Caco-2 (cell line): ENCODE measurements at regions not wholly inside any gene's neighbourhood (a gene's known extent, or its start where the extent isn't known, plus 50 kb on each side); places are given as distances from the start of the nearest gene placed in this dataset.

Experiments
- BruUV-seq: library from RNA; stranded (reverse); fragments of 400-500 nt; replicated peaks from 2 replicates; lab custom pipeline; 2021; lab: Mats Ljungman, UMichigan
- CTCF ChIA-PET: fragments of 300-600 bp; sonication (Branson Sonifier 250); formaldehyde crosslinking; loops from one replicate; lab custom pipeline; 2022; ENCODE audit warnings: antibody characterized with exemption; lab: Charles Lee
- POLR2A ChIA-PET: fragments of 300-600 bp; sonication (Branson Sonifier 250); formaldehyde crosslinking; loops from one replicate; lab custom pipeline; 2022; ENCODE audit warnings: antibody characterized with exemption; lab: Charles Lee
- DNase-seq, 2 experiments: peaks; one replicate each; pipeline versions ENCODE4 v3.0.0 to v3.0.0-alpha.2; 2020 to 2022
- H3K27me3 ChIP-seq: replicated peaks from 2 replicates; pipeline ENCODE4 v1.6.0; 2011; ENCODE audit warnings: low read length; ENCODE audit not compliant: control insufficient read depth, insufficient read depth
- H3K36me3 ChIP-seq: 2 replicates; pipeline ENCODE4 v1.5.1; 2011; ENCODE audit warnings: low read length; ENCODE audit not compliant: control insufficient read depth, insufficient read depth
- H3K4me1 ChIP-seq: fragments of 250-450 bp; sonication (Bioruptor Pico); 2 replicates; pipeline ENCODE4 v1.5.1; 2020; ENCODE audit warnings: mild to moderate bottlenecking
- H3K4me3 ChIP-seq: 2 replicates; pipeline ENCODE4 v1.5.1; 2011; ENCODE audit warnings: low read depth, mild to moderate bottlenecking, control low read depth, low read length
- H3K9me3 ChIP-seq: fragments of 250-450 bp; sonication (Bioruptor Pico); 2 replicates; pipeline ENCODE4 v1.5.1; 2020; ENCODE audit warnings: mild to moderate bottlenecking, moderate library complexity
- H3K27ac Mint-ChIP-seq: one replicate; pipeline ENCODE4 v1.8.0; 2022; ENCODE audit warnings: mixed read lengths; ENCODE audit not compliant: unreplicated experiment
- H3K27me3 Mint-ChIP-seq: one replicate; pipeline ENCODE4 v1.8.0; 2022; ENCODE audit warnings: mixed read lengths; ENCODE audit not compliant: insufficient read depth, unreplicated experiment
- H3K36me3 Mint-ChIP-seq: one replicate; pipeline ENCODE4 v1.8.0; 2022; ENCODE audit warnings: mild to moderate bottlenecking, mixed read lengths; ENCODE audit not compliant: insufficient read depth, unreplicated experiment
- H3K4me1 Mint-ChIP-seq: one replicate; pipeline ENCODE4 v1.8.0; 2022; ENCODE audit warnings: low read depth, mixed read lengths; ENCODE audit not compliant: unreplicated experiment
- H3K4me3 Mint-ChIP-seq: one replicate; pipeline ENCODE4 v1.8.0; 2022; ENCODE audit warnings: mild to moderate bottlenecking, moderate library complexity, mixed read lengths; ENCODE audit not compliant: unreplicated experiment
- H3K9me3 Mint-ChIP-seq: one replicate; pipeline ENCODE4 v1.8.0; 2022; ENCODE audit warnings: mixed read lengths; ENCODE audit not compliant: unreplicated experiment
- intact Hi-C: fragments of 100-400 bp; cut with micrococcal nuclease; formaldehyde crosslinking; loops from one replicate; pipeline ENCODE4 v1.10.0; 2022; ENCODE audit not compliant: unreplicated experiment
- TF ChIP-seq, protein P1 (sequence below), 2 experiments: fragments of 200-600 bp in 1 of 2; IDR thresholded peaks; 1 replicate in 1 of 2; 2 replicates in 1 of 2; pipeline versions ENCODE4 v1.5.1 to v1.8.0; 2011 to 2022; ENCODE audit warnings: antibody characterized with exemption in 1 of 2, control low read depth in 1 of 2, inconsistent platforms in 1 of 2, low read depth in 1 of 2, low read length in 1 of 2, mild to moderate bottlenecking in 1 of 2, moderate library complexity in 1 of 2; ENCODE audit not compliant: insufficient read depth in 1 of 2, severe bottlenecking in 1 of 2, unreplicated experiment in 1 of 2

DNA sequence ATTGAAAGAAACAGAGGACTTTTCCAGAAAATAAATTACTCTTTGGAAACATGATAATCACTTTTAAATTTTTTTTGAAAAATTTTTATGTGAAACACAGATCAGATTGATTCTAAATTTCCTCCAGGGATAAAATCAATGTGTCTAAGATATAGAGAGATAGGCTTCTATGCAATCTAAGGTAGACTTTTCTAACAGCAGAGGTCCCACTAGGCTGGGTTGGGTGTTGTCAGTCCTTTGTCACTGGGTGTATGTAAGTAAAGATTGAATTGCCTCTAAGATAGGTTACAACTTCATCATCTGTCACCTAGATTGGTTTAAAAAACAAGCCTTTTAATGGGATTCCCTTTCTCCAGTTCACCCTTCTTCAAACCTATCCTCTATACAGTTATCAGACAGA lies 449.9 kb downstream of the DHX35 start:
- intact Hi-C loops = no loop called here
- H3K27me3 Mint-ChIP-seq = peaks cover 13% of the 10 kb centered on the region
- BruUV-seq = no TSS peak
- Histone ChIP-seq H3K36me3 (no peaks in the 10 kb centered on the region), H3K4me3 (no peak overlapping the region), H3K27me3 (no peaks in the 10 kb centered on the region), H3K9me3 (no peaks in the 10 kb centered on the region), H3K4me1 (no peaks in the 10 kb centered on the region)
- no peaks in the 10 kb centered on the region for H3K36me3 Mint-ChIP-seq
- no peak overlapping the region for H3K27ac Mint-ChIP-seq
- no peak overlapping the region for H3K4me3 Mint-ChIP-seq
- H3K4me1 Mint-ChIP-seq = no peaks in the 10 kb centered on the region
- ChIA-PET POLR2A (no interaction called here), CTCF (no interaction called here)
- TF ChIP-seq, protein P1, sequence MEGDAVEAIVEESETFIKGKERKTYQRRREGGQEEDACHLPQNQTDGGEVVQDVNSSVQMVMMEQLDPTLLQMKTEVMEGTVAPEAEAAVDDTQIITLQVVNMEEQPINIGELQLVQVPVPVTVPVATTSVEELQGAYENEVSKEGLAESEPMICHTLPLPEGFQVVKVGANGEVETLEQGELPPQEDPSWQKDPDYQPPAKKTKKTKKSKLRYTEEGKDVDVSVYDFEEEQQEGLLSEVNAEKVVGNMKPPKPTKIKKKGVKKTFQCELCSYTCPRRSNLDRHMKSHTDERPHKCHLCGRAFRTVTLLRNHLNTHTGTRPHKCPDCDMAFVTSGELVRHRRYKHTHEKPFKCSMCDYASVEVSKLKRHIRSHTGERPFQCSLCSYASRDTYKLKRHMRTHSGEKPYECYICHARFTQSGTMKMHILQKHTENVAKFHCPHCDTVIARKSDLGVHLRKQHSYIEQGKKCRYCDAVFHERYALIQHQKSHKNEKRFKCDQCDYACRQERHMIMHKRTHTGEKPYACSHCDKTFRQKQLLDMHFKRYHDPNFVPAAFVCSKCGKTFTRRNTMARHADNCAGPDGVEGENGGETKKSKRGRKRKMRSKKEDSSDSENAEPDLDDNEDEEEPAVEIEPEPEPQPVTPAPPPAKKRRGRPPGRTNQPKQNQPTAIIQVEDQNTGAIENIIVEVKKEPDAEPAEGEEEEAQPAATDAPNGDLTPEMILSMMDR (IDR thresholded peaks at IDR 0.05; ENCODE audit: insufficient read depth in 1 of 2, low read depth in 1 of 2, low read length in 1 of 2, severe bottlenecking in 1 of 2, unreplicated experiment in 1 of 2) = no peak
- H3K9me3 Mint-ChIP-seq = no peaks in the 10 kb centered on the region
- DNase-seq = no peak

DNA sequence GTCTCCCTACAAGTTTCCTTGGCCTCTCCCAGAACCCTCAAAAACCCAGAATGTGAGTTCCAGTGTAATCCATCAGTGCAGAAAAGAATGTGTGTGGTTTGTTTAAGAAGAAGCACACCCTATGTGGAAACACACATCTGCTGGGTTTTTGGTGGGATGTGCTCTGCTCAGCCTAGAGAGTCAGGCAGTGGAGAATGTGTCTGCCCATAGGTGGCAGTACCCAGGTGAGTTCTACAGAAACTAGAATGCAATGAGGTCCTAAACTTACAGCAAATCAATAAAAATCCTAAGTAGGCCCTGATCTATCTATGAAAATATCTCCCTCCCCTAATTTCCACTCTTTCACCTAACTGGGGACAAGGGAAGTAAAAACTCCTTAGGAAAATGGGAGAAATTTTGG lies 437.3 kb downstream of the DHX35 start:
- no peaks in the 10 kb centered on the region for H3K9me3 Mint-ChIP-seq
- BruUV-seq = no TSS peak
- Histone ChIP-seq H3K27me3 (peaks cover 3% of the 10 kb centered on the region; the same call in 1 of the 2 replicates), H3K4me3 (no peak overlapping the region), H3K9me3 (no peaks in the 10 kb centered on the region), H3K36me3 (no peaks in the 10 kb centered on the region), H3K4me1 (no peaks in the 10 kb centered on the region)
- no peak overlapping the region for H3K4me3 Mint-ChIP-seq
- peaks cover 23% of the 10 kb centered on the region for H3K27me3 Mint-ChIP-seq
- intact Hi-C loops = loop anchor here (2.0 kb wide), 1 partner anchor 287 kb away; no protein-coding TSS in a partner anchor
- no peak overlapping the region for H3K27ac Mint-ChIP-seq
- H3K36me3 Mint-ChIP-seq = no peaks in the 10 kb centered on the region
- ChIA-PET CTCF (interaction anchor here (0.6 to 1.4 kb wide), 4 partner anchors 10 to 134 kb away, joined by 3 to 22 read pairs (median 8); no protein-coding TSS in a partner anchor), POLR2A (no interaction called here)
- TF ChIP-seq, protein P1 (IDR thresholded peaks at IDR 0.05; ENCODE audit: insufficient read depth in 1 of 2, low read depth in 1 of 2, low read length in 1 of 2, severe bottlenecking in 1 of 2, unreplicated experiment in 1 of 2) = peak in 1 of 2 experiments; percentile 25
- DNase-seq = no peak
- no peaks in the 10 kb centered on the region for H3K4me1 Mint-ChIP-seq

DNA sequence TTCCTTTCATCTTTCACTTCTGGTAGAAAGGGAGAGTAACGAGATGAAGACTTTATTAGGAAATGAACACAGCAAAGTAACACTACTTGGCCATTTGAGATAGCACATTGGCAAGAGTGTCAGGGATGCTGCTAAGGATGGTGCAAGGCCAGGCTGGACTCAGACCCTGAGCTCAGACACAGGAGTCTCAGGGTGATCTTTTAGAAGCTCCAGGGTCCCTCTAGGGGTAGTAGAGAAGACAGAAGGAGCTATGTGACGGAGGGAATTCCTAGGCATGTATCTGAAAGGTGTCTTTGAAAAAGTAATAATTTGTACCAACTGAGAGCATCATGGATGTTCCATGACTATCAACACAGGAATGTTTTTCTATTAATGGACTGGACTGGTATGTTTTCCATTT lies 436.5 kb downstream of the DHX35 start:
- H3K4me1 Mint-ChIP-seq = no peaks in the 10 kb centered on the region
- ChIA-PET CTCF (interaction anchor here (0.6 to 1.4 kb wide), 8 partner anchors 11 to 475 kb away, joined by 3 to 22 read pairs (median 6); no protein-coding TSS in a partner anchor), POLR2A (no interaction called here)
- no peak overlapping the region for H3K4me3 Mint-ChIP-seq
- intact Hi-C loops = loop anchor here (1.0 to 2.0 kb wide), 2 partner anchors 129 to 286 kb away; no protein-coding TSS in a partner anchor
- BruUV-seq = no TSS peak
- H3K27me3 Mint-ChIP-seq = peaks cover 23% of the 10 kb centered on the region
- no peak overlapping the region for H3K27ac Mint-ChIP-seq
- Histone ChIP-seq H3K4me3 (no peak overlapping the region), H3K9me3 (no peaks in the 10 kb centered on the region), H3K36me3 (no peaks in the 10 kb centered on the region), H3K27me3 (peaks cover 3% of the 10 kb centered on the region; the same call in 1 of the 2 replicates), H3K4me1 (no peaks in the 10 kb centered on the region)
- DNase-seq = peak in 1 of 2 experiments; percentile 24
- TF ChIP-seq, protein P1 (IDR thresholded peaks at IDR 0.05; ENCODE audit: insufficient read depth in 1 of 2, low read depth in 1 of 2, low read length in 1 of 2, severe bottlenecking in 1 of 2, unreplicated experiment in 1 of 2) = peak in 1 of 2 experiments; percentile 41
- no peaks in the 10 kb centered on the region for H3K9me3 Mint-ChIP-seq
- no peaks in the 10 kb centered on the region for H3K36me3 Mint-ChIP-seq
